ENCODE measurements at regions not wholly inside any gene's neighbourhood (a gene's known extent, or its start where the extent isn't known, plus 50 kb on each side); places are given as distances from the start of the nearest gene placed in this dataset.

- Histone ChIP-seq H3K9me3 (ENCODE audit: control insufficient read depth, insufficient read depth, low read length) (no peaks in the 10 kb centered on the region), H3K4me1 (ENCODE audit: control insufficient read depth, insufficient read depth, low read length) (peaks cover 38% of the 10 kb centered on the region), H3K27ac (ENCODE audit: low read depth, low read length) (no peak overlapping the region), H3K27me3 (ENCODE audit: control insufficient read depth, insufficient read depth, low read length) (no peaks in the 10 kb centered on the region), H3K36me3 (ENCODE audit: control insufficient read depth, insufficient read depth, low read length) (no peaks in the 10 kb centered on the region), H3K9ac (ENCODE audit: low read depth, low read length) (no peak overlapping the region), H3K4me3 (ENCODE audit: low read depth, low read length) (no peak overlapping the region)
Observed at GRCh38 chr4:180799798-180800197, 1443.4 kb upstream of the TENM3 start.

- no peak overlapping the region for H3K27ac ChIP-seq (ENCODE audit: low read depth, low read length)
- H3K4me3 ChIP-seq (ENCODE audit: low read depth, low read length), result no peak overlapping the region
- no peaks in the 10 kb centered on the region for H3K9me3 ChIP-seq (ENCODE audit: control insufficient read depth, insufficient read depth, low read length)
- no peaks in the 10 kb centered on the region for H3K36me3 ChIP-seq (ENCODE audit: control insufficient read depth, insufficient read depth, low read length)
- no peaks in the 10 kb centered on the region for H3K27me3 ChIP-seq (ENCODE audit: control insufficient read depth, insufficient read depth, low read length)
- H3K9ac ChIP-seq (ENCODE audit: low read depth, low read length), result no peak overlapping the region
- peaks cover 12% of the 10 kb centered on the region for H3K4me1 ChIP-seq (ENCODE audit: control insufficient read depth, insufficient read depth, low read length)
Observed at GRCh38 chr4:180805101-180805500, 1438.1 kb upstream of the TENM3 start.

GRCh38 chr4:180808862-180809261, 1434.3 kb upstream of the TENM3 start:
- no peak overlapping the region for H3K4me3 ChIP-seq (ENCODE audit: low read depth, low read length)
- no peaks in the 10 kb centered on the region for H3K9me3 ChIP-seq (ENCODE audit: control insufficient read depth, insufficient read depth, low read length)
- no peak overlapping the region for H3K27ac ChIP-seq (ENCODE audit: low read depth, low read length)
- H3K9ac ChIP-seq (ENCODE audit: low read depth, low read length), result no peak overlapping the region
- no peaks in the 10 kb centered on the region for H3K36me3 ChIP-seq (ENCODE audit: control insufficient read depth, insufficient read depth, low read length)
- no peaks in the 10 kb centered on the region for H3K27me3 ChIP-seq (ENCODE audit: control insufficient read depth, insufficient read depth, low read length)
- no peaks in the 10 kb centered on the region for H3K4me1 ChIP-seq (ENCODE audit: control insufficient read depth, insufficient read depth, low read length)

GRCh38 chr4:180809439-180809838, 1433.8 kb upstream of the TENM3 start:
- Histone ChIP-seq H3K27me3 (ENCODE audit: control insufficient read depth, insufficient read depth, low read length) (no peaks in the 10 kb centered on the region), H3K4me3 (ENCODE audit: low read depth, low read length) (no peak overlapping the region), H3K9ac (ENCODE audit: low read depth, low read length) (no peak overlapping the region), H3K36me3 (ENCODE audit: control insufficient read depth, insufficient read depth, low read length) (no peaks in the 10 kb centered on the region), H3K9me3 (ENCODE audit: control insufficient read depth, insufficient read depth, low read length) (no peaks in the 10 kb centered on the region), H3K4me1 (ENCODE audit: control insufficient read depth, insufficient read depth, low read length) (no peaks in the 10 kb centered on the region), H3K27ac (ENCODE audit: low read depth, low read length) (no peak overlapping the region)

GRCh38 chr4:180810581-180810980, 1432.6 kb upstream of the TENM3 start:
- no peak overlapping the region for H3K9ac ChIP-seq (ENCODE audit: low read depth, low read length)
- H3K9me3 ChIP-seq (ENCODE audit: control insufficient read depth, insufficient read depth, low read length), result no peaks in the 10 kb centered on the region
- H3K27me3 ChIP-seq (ENCODE audit: control insufficient read depth, insufficient read depth, low read length), result no peaks in the 10 kb centered on the region
- H3K36me3 ChIP-seq (ENCODE audit: control insufficient read depth, insufficient read depth, low read length), result no peaks in the 10 kb centered on the region
- no peak overlapping the region for H3K4me3 ChIP-seq (ENCODE audit: low read depth, low read length)
- H3K4me1 ChIP-seq (ENCODE audit: control insufficient read depth, insufficient read depth, low read length), result peaks cover 6% of the 10 kb centered on the region; the same call in 1 of the 2 replicates
- no peak overlapping the region for H3K27ac ChIP-seq (ENCODE audit: low read depth, low read length)

- Histone ChIP-seq H3K9me3 (ENCODE audit: control insufficient read depth, insufficient read depth, low read length) (no peaks in the 10 kb centered on the region), H3K9ac (ENCODE audit: low read depth, low read length) (no peak overlapping the region), H3K4me1 (ENCODE audit: control insufficient read depth, insufficient read depth, low read length) (peaks cover 6% of the 10 kb centered on the region; the same call in 1 of the 2 replicates), H3K27ac (ENCODE audit: low read depth, low read length) (no peak overlapping the region), H3K27me3 (ENCODE audit: control insufficient read depth, insufficient read depth, low read length) (no peaks in the 10 kb centered on the region), H3K36me3 (ENCODE audit: control insufficient read depth, insufficient read depth, low read length) (no peaks in the 10 kb centered on the region), H3K4me3 (ENCODE audit: low read depth, low read length) (no peak overlapping the region)
Observed at GRCh38 chr4:180811556-180811955, 1431.6 kb upstream of the TENM3 start.

- H3K9ac ChIP-seq (ENCODE audit: low read depth, low read length), result no peak overlapping the region
- no peaks in the 10 kb centered on the region for H3K27me3 ChIP-seq (ENCODE audit: control insufficient read depth, insufficient read depth, low read length)
- H3K4me1 ChIP-seq (ENCODE audit: control insufficient read depth, insufficient read depth, low read length), result peaks cover 6% of the 10 kb centered on the region; the same call in 1 of the 2 replicates
- no peak overlapping the region for H3K4me3 ChIP-seq (ENCODE audit: low read depth, low read length)
- no peak overlapping the region for H3K27ac ChIP-seq (ENCODE audit: low read depth, low read length)
- no peaks in the 10 kb centered on the region for H3K9me3 ChIP-seq (ENCODE audit: control insufficient read depth, insufficient read depth, low read length)
- no peaks in the 10 kb centered on the region for H3K36me3 ChIP-seq (ENCODE audit: control insufficient read depth, insufficient read depth, low read length)
Observed at GRCh38 chr4:180812783-180813182, 1430.4 kb upstream of the TENM3 start.

- Histone ChIP-seq H3K4me3 (ENCODE audit: low read depth, low read length) (no peak overlapping the region), H3K36me3 (ENCODE audit: control insufficient read depth, insufficient read depth, low read length) (no peaks in the 10 kb centered on the region), H3K4me1 (ENCODE audit: control insufficient read depth, insufficient read depth, low read length) (peaks cover 6% of the 10 kb centered on the region; the same call in 1 of the 2 replicates), H3K9ac (ENCODE audit: low read depth, low read length) (no peak overlapping the region), H3K27ac (ENCODE audit: low read depth, low read length) (no peak overlapping the region), H3K9me3 (ENCODE audit: control insufficient read depth, insufficient read depth, low read length) (no peaks in the 10 kb centered on the region), H3K27me3 (ENCODE audit: control insufficient read depth, insufficient read depth, low read length) (no peaks in the 10 kb centered on the region)
Observed at GRCh38 chr4:180814875-180815417, 1428.3 kb upstream of the TENM3 start.

- no peaks in the 10 kb centered on the region for H3K36me3 ChIP-seq (ENCODE audit: control insufficient read depth, insufficient read depth, low read length)
- no peak overlapping the region for H3K9ac ChIP-seq (ENCODE audit: low read depth, low read length)
- H3K9me3 ChIP-seq (ENCODE audit: control insufficient read depth, insufficient read depth, low read length), result no peaks in the 10 kb centered on the region
- H3K27me3 ChIP-seq (ENCODE audit: control insufficient read depth, insufficient read depth, low read length), result no peaks in the 10 kb centered on the region
- no peak overlapping the region for H3K27ac ChIP-seq (ENCODE audit: low read depth, low read length)
- no peak overlapping the region for H3K4me3 ChIP-seq (ENCODE audit: low read depth, low read length)
- peaks cover 6% of the 10 kb centered on the region; the same call in 1 of the 2 replicates for H3K4me1 ChIP-seq (ENCODE audit: control insufficient read depth, insufficient read depth, low read length)
Observed at GRCh38 chr4:180817529-180817928, 1425.7 kb upstream of the TENM3 start.

GRCh38 chr4:180823108-180823507, 1420.1 kb upstream of the TENM3 start:
- no peaks in the 10 kb centered on the region for H3K36me3 ChIP-seq (ENCODE audit: control insufficient read depth, insufficient read depth, low read length)
- no peaks in the 10 kb centered on the region for H3K9me3 ChIP-seq (ENCODE audit: control insufficient read depth, insufficient read depth, low read length)
- H3K4me1 ChIP-seq (ENCODE audit: control insufficient read depth, insufficient read depth, low read length), result no peaks in the 10 kb centered on the region
- H3K4me3 ChIP-seq (ENCODE audit: low read depth, low read length), result no peak overlapping the region
- H3K27ac ChIP-seq (ENCODE audit: low read depth, low read length), result no peak overlapping the region
- H3K27me3 ChIP-seq (ENCODE audit: control insufficient read depth, insufficient read depth, low read length), result no peaks in the 10 kb centered on the region
- H3K9ac ChIP-seq (ENCODE audit: low read depth, low read length), result no peak overlapping the region

- Histone ChIP-seq H3K4me3 (ENCODE audit: low read depth, low read length) (no peak overlapping the region), H3K27ac (ENCODE audit: low read depth, low read length) (no peak overlapping the region), H3K36me3 (ENCODE audit: control insufficient read depth, insufficient read depth, low read length) (no peaks in the 10 kb centered on the region), H3K27me3 (ENCODE audit: control insufficient read depth, insufficient read depth, low read length) (no peaks in the 10 kb centered on the region), H3K9me3 (ENCODE audit: control insufficient read depth, insufficient read depth, low read length) (no peaks in the 10 kb centered on the region), H3K4me1 (ENCODE audit: control insufficient read depth, insufficient read depth, low read length) (peaks cover 10% of the 10 kb centered on the region), H3K9ac (ENCODE audit: low read depth, low read length) (no peak overlapping the region)
Observed at GRCh38 chr4:180827232-180828009, 1415.8 kb upstream of the TENM3 start.
